Hematopoietic multipotent progenitor cell treated with erythropoietin and hydrocortisone succinate and interleukin-3 and kit ligand, for 8 days (in vitro differentiated cells): ENCODE measurements at regions not wholly inside any gene's neighbourhood (a gene's known extent, or its start where the extent isn't known, plus 50 kb on each side); places are given as distances from the start of the nearest gene placed in this dataset.
"Not testable (repeated sequence)": the region's sequence is repeated elsewhere in the genome, so short reads cannot be mapped to it uniquely, and the experiment has no call there.

Experiments used
- DNase-seq: peaks from one replicate; pipeline ENCODE4 v3.0.0-alpha.2; 2015

DNA sequence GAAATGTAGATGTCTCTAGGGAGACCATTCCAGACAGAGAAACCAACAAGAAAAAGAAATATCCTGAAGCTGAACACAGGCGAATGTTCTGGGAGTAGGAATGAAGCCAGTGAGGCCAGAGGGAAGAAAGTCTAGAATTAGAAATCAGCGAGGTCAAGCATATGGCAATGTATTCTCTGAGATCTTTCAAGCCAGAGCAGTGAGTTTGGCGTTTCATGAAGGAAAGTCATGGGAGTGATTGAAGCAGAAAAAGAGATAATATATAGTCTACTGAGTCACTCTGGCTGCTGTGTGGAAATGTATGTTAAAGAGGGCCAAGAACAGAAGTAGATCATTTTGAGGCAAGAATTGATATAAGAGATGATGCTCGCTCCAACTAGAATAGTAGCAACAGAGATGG is 576.0 kb downstream of the PCDH17 start:
- no peak for DNase-seq

DNA sequence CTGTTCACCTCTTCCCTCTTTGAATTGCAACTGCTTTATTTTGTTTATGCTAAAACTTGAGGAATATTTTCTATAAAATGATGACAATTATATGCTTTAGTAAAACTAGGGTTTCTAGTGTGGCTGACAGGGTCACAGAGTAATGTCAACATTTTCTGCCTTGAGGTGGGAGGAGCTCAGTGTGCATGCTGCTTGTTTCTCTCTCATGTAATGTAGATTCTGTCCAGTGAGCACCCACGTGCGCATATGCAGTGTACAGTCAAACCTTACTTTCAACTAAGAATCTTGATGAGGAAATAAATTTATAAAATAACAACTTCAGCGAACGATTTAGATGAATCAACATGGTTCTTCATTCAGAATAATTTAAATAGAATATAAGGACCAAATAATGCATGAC is 603.9 kb downstream of the PCDH17 start:
- DNase-seq = no peak

DNA sequence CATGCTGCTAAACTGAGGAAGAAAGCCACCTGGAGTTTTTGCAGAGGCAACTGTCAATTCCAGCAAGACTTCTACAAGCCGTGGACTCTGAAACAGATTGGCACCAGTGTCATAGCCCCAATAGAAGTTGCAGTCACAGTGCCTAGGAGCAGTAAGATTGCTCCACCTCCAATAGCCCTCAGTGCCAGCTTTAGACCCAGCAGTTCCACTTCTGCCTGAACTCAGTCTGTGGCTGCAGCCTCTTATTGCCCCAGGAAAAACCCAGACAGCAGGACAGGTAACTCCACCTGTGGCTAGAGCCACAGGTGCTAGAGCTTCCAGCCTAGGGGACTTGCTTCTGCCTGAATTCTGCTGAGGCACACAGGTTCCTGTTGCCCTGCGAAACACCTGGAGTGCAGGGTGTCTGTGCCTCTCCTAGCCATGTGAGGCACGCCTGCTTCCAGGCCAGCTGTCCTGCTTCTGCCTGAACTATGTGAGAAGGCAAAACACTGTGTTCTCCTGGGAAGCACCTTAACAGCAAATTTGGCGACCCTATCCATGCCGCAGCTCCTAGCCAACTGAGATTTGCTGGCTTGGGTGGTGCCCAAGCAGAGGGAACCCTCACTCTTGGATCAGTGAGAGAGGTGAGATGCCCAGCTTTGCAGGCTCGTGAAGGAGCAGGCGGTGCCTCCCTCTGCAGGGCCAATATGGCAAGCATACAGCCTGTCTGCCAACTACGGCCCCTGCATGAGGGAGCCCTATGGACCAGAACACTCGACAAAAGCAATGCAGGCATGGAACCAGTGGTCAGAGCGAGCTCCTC is 607.6 kb downstream of the PCDH17 start:
- no peak for DNase-seq

GRCh38 chr13:58239774-58240268 is 608.3 kb downstream of the PCDH17 start:
- no peak for DNase-seq

- no peak for DNase-seq
These were observed 615.5 kb downstream of the PCDH17 start for GRCh38 chr13:58247080-58247479.

- DNase-seq = no peak
These were observed 623.4 kb downstream of the PCDH17 start for GRCh38 chr13:58254943-58255342.

GRCh38 chr13:58266271-58266670 is 634.7 kb downstream of the PCDH17 start:
- DNase-seq = no peak

DNA sequence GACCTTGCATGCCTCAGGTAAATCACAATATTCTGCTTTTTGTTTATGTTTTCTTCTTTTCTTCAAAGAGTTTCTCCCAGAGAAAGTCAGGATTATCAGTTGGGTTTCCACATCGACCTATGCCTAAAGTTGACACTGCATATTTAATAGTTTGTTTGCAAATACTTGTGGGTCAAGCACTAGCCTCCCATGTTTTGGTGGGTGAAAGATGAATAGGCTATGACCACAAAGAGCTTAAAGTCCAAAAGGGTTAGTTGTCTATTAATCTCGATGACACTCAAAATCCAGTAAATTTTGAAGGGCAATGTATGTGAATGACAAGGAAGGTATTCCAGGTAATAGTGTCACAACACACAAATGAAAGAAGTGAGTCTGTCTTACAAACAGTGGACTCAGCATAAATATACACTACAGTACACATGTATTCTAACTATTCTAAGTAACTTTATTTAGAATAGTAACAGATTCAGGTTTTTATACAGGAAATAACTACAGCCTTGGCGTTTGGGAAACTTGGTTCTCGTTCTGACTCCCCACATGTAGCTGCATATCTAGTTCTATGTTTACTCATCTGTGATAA is 667.1 kb downstream of the PCDH17 start:
- no peak for DNase-seq

DNA sequence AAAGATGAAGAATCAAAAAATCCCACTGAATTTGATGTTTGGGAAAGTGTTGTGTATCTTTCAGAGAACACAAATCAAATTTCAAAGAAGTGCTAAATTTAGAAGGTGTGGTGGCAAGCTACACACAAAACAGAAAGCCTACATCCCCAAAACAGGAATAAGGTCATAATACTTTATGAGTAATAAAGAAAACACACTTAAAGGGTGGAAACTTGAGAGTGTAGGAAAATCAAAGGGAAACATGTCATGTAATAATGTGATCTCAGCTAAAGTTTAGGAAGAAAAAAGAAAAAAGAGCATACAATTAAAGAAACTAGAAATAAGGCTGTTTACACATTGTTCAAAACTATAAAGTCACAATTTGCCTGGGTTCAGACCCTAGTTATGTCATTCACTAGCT is 668.7 kb downstream of the PCDH17 start:
- DNase-seq = no peak

GRCh38 chr13:58300974-58301681 is 669.6 kb downstream of the PCDH17 start:
- no peak for DNase-seq

GRCh38 chr13:58302349-58302748 is 670.8 kb downstream of the PCDH17 start:
- no peak for DNase-seq

GRCh38 chr13:58306062-58306461 is 674.5 kb downstream of the PCDH17 start:
- DNase-seq = no peak

- DNase-seq = no peak
These were observed 681.7 kb downstream of the PCDH17 start for GRCh38 chr13:58313219-58313618.

- DNase-seq = no peak
These were observed 687.1 kb downstream of the PCDH17 start for GRCh38 chr13:58318495-58319167.

GRCh38 chr13:58324161-58324560 is 692.6 kb downstream of the PCDH17 start:
- DNase-seq = no peak

- DNase-seq = no peak
These were observed 698.2 kb downstream of the PCDH17 start for GRCh38 chr13:58329746-58330145.

- no peak for DNase-seq
These were observed 709.4 kb downstream of the PCDH17 start for GRCh38 chr13:58340895-58341294.

DNA sequence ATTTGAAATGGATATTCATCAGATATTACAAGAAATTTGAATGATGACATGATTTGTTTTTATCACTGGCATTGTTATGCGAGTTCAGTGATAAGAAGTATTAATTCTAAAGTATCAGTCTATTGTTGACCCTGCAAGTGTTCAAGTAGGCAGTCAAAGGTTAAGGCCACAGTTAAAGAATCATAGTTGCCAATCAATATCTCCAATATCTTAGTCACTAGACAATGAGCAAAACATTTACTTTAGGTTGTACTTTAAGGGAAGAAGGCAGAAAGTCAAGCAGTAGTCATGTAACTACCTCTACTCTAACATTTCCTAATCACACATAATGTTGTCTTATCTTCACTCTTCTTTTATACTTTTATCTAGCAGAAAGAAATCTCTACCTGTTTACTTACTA is 709.8 kb downstream of the PCDH17 start:
- DNase-seq = no peak

DNA sequence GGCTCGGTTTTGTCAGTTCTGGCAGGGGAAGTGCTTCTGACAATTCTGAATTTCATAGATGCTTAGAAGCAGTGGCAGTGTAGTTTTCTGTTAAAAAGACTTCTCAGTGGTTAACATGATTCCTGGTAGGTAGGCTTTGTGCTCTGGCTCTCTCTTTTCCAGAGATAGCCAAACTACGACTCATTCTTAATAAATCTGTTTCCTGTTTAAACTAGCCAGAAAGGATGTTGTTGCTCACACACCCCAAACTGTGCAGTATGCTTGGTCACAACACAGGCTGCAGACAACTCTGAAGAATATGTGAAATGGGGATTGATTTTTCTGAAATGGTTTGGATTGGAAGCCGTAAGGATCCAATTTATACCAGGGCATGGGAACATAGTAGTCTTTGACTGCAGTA is 711.5 kb downstream of the PCDH17 start:
- DNase-seq = no peak

DNA sequence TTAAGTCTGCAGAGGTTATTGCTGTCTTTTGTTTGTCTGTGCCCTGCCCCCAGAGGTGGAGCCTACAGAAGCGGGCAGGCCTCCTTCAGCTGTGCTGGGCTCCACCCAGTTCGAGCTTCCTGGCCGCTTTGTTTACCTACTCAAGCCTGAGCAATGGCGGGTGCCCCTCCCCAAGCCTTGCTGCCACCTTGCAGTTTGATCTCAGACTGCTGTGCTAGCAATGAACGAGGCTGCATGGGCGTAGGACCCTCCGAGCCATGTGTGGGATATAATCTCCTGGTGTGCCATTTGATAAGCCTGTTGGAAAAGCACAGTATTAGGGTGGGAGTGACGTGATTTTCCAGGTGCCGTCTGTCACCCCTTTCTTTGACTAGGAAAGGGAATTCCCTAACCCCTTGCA is 720.6 kb downstream of the PCDH17 start:
- not testable (repeated sequence) for DNase-seq

DNA sequence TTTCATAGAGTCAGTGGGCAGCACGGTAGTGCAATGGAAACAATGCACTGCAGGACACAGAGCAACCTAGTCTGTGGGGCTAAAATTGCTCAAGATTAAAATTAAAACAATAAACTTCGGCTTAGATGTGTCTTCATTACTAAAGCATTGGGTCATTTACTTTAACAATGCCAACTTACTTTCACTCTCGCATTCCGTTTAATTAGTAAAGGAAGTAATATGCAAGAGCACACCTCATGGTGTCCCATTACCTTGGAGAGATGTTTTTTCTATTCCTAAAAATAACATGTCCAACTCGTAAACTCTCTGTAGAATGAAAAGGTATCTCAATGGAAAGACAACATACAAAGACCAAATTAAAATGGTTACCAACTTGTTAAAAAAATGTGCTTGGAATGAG is 738.4 kb downstream of the PCDH17 start:
- DNase-seq = no peak

DNA sequence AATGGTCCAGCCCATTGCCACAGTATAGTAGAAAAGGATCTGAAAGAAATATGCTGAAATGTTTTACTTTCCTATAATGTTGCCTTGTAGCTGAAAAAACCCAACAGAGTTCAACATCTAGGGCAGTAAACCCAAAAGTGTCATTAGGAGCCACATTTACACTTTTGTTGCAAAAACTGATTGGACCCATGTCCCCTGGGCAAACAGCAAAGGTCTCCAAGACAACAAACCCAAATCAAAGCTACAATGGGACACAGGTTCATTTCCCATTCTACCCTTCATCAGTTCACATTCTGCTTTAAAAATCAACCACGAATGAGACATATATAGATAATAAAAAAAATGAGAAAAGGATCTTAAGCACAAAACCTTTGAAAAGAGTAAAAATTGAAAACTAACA is 744.8 kb downstream of the PCDH17 start:
- DNase-seq = no peak

- DNase-seq = no peak
These were observed 745.2 kb downstream of the PCDH17 start for GRCh38 chr13:58376775-58377174.
